ENCODE measurements at regions not wholly inside any gene's neighbourhood (a gene's known extent, or its start where the extent isn't known, plus 50 kb on each side); places are given as distances from the start of the nearest gene placed in this dataset.

GRCh38 chr10:89852872-89853271 is 151.5 kb downstream of the KIF20B start:
- Histone ChIP-seq H3K36me3 (ENCODE audit: control insufficient read depth in 5 of 5, insufficient read depth in 5 of 5, low read length in 5 of 5) (no peaks in the 10 kb centered on the region), H3K9ac (ENCODE audit: low read length in 5 of 5) (no peak overlapping the region), H3K27ac (ENCODE audit: low read depth, low read length) (no peak overlapping the region), H3K4me1 (ENCODE audit: control insufficient read depth in 5 of 5, insufficient read depth in 5 of 5, low read length in 5 of 5) (no peaks in the 10 kb centered on the region), H3K27me3 (ENCODE audit: control insufficient read depth in 5 of 5, insufficient read depth in 4 of 5, low read length in 5 of 5) (no peaks in the 10 kb centered on the region), H3K9me3 (ENCODE audit: control insufficient read depth in 5 of 5, low read length in 5 of 5) (no peaks in the 10 kb centered on the region), H3K4me3 (ENCODE audit: low read depth in 1 of 5, low read length in 5 of 5) (no peak overlapping the region)

- Histone ChIP-seq H3K4me3 (ENCODE audit: low read depth in 1 of 5, low read length in 5 of 5) (no peak overlapping the region), H3K4me1 (ENCODE audit: control insufficient read depth in 5 of 5, insufficient read depth in 5 of 5, low read length in 5 of 5) (no peaks in the 10 kb centered on the region), H3K9ac (ENCODE audit: low read length in 5 of 5) (no peak overlapping the region), H3K9me3 (ENCODE audit: control insufficient read depth in 5 of 5, low read length in 5 of 5) (no peaks in the 10 kb centered on the region), H3K27ac (ENCODE audit: low read depth, low read length) (no peak overlapping the region), H3K27me3 (ENCODE audit: control insufficient read depth in 5 of 5, insufficient read depth in 4 of 5, low read length in 5 of 5) (no peaks in the 10 kb centered on the region), H3K36me3 (ENCODE audit: control insufficient read depth in 5 of 5, insufficient read depth in 5 of 5, low read length in 5 of 5) (no peaks in the 10 kb centered on the region)
Observed at GRCh38 chr10:89853781-89854191, 152.4 kb downstream of the KIF20B start.

GRCh38 chr10:89857431-89858042 is 156.1 kb downstream of the KIF20B start:
- Histone ChIP-seq H3K4me3 (ENCODE audit: low read depth in 1 of 5, low read length in 5 of 5) (no peak overlapping the region), H3K27me3 (ENCODE audit: control insufficient read depth in 5 of 5, insufficient read depth in 4 of 5, low read length in 5 of 5) (no peaks in the 10 kb centered on the region), H3K27ac (ENCODE audit: low read depth, low read length) (no peak overlapping the region), H3K36me3 (ENCODE audit: control insufficient read depth in 5 of 5, insufficient read depth in 5 of 5, low read length in 5 of 5) (no peaks in the 10 kb centered on the region), H3K4me1 (ENCODE audit: control insufficient read depth in 5 of 5, insufficient read depth in 5 of 5, low read length in 5 of 5) (peaks cover 0 to 7% (median 2%) of the 10 kb centered on the region in 5 donors), H3K9me3 (ENCODE audit: control insufficient read depth in 5 of 5, low read length in 5 of 5) (no peaks in the 10 kb centered on the region), H3K9ac (ENCODE audit: low read length in 5 of 5) (no peak overlapping the region)

- Histone ChIP-seq H3K4me3 (ENCODE audit: low read depth in 1 of 5, low read length in 5 of 5) (peak overlapping the region; percentile 19 to 57 (median 41)), H3K27ac (ENCODE audit: low read depth, low read length) (no peak overlapping the region), H3K4me1 (ENCODE audit: control insufficient read depth in 5 of 5, insufficient read depth in 5 of 5, low read length in 5 of 5) (peaks cover 0 to 7% (median 2%) of the 10 kb centered on the region in 5 donors), H3K27me3 (ENCODE audit: control insufficient read depth in 5 of 5, insufficient read depth in 4 of 5, low read length in 5 of 5) (no peaks in the 10 kb centered on the region), H3K9ac (ENCODE audit: low read length in 5 of 5) (no peak overlapping the region), H3K9me3 (ENCODE audit: control insufficient read depth in 5 of 5, low read length in 5 of 5) (no peaks in the 10 kb centered on the region), H3K36me3 (ENCODE audit: control insufficient read depth in 5 of 5, insufficient read depth in 5 of 5, low read length in 5 of 5) (no peaks in the 10 kb centered on the region)
Observed at GRCh38 chr10:89861199-89861573, 159.8 kb downstream of the KIF20B start.

- H3K9me3 ChIP-seq (ENCODE audit: control insufficient read depth in 5 of 5, low read length in 5 of 5) = no peaks in the 10 kb centered on the region
- no peak overlapping the region for H3K27ac ChIP-seq (ENCODE audit: low read depth, low read length)
- H3K4me1 ChIP-seq (ENCODE audit: control insufficient read depth in 5 of 5, insufficient read depth in 5 of 5, low read length in 5 of 5) = peaks cover 0 to 7% (median 2%) of the 10 kb centered on the region in 5 donors
Observed at GRCh38 chr10:89861584-89862301, 160.4 kb downstream of the KIF20B start.

GRCh38 chr10:89867964-89868363 is 166.6 kb downstream of the KIF20B start:
- Histone ChIP-seq H3K27ac (ENCODE audit: low read depth, low read length) (no peak overlapping the region), H3K4me3 (ENCODE audit: low read depth in 1 of 5, low read length in 5 of 5) (no peak overlapping the region), H3K36me3 (ENCODE audit: control insufficient read depth in 5 of 5, insufficient read depth in 5 of 5, low read length in 5 of 5) (no peaks in the 10 kb centered on the region), H3K9me3 (ENCODE audit: control insufficient read depth in 5 of 5, low read length in 5 of 5) (no peaks in the 10 kb centered on the region), H3K9ac (ENCODE audit: low read length in 5 of 5) (no peak overlapping the region), H3K4me1 (ENCODE audit: control insufficient read depth in 5 of 5, insufficient read depth in 5 of 5, low read length in 5 of 5) (no peaks in the 10 kb centered on the region), H3K27me3 (ENCODE audit: control insufficient read depth in 5 of 5, insufficient read depth in 4 of 5, low read length in 5 of 5) (no peaks in the 10 kb centered on the region)

More at GRCh38 chr10:89861584-89862301, 160.4 kb downstream of the KIF20B start:
- no peaks in the 10 kb centered on the region for H3K27me3 ChIP-seq (ENCODE audit: control insufficient read depth in 5 of 5, insufficient read depth in 4 of 5, low read length in 5 of 5)
- H3K36me3 ChIP-seq (ENCODE audit: control insufficient read depth in 5 of 5, insufficient read depth in 5 of 5, low read length in 5 of 5) = no peaks in the 10 kb centered on the region
- H3K9ac ChIP-seq (ENCODE audit: low read length in 5 of 5) = no peak overlapping the region
- no peak overlapping the region for H3K4me3 ChIP-seq (ENCODE audit: low read depth in 1 of 5, low read length in 5 of 5)

GRCh38 chr10:89869180-89869579 is 167.8 kb downstream of the KIF20B start:
- Histone ChIP-seq H3K9ac (ENCODE audit: low read length in 5 of 5) (no peak overlapping the region), H3K4me1 (ENCODE audit: control insufficient read depth in 5 of 5, insufficient read depth in 5 of 5, low read length in 5 of 5) (no peaks in the 10 kb centered on the region), H3K4me3 (ENCODE audit: low read depth in 1 of 5, low read length in 5 of 5) (no peak overlapping the region), H3K27ac (ENCODE audit: low read depth, low read length) (no peak overlapping the region), H3K27me3 (ENCODE audit: control insufficient read depth in 5 of 5, insufficient read depth in 4 of 5, low read length in 5 of 5) (no peaks in the 10 kb centered on the region), H3K9me3 (ENCODE audit: control insufficient read depth in 5 of 5, low read length in 5 of 5) (no peaks in the 10 kb centered on the region), H3K36me3 (ENCODE audit: control insufficient read depth in 5 of 5, insufficient read depth in 5 of 5, low read length in 5 of 5) (no peaks in the 10 kb centered on the region)

- no peaks in the 10 kb centered on the region for H3K4me1 ChIP-seq (ENCODE audit: control insufficient read depth in 5 of 5, insufficient read depth in 5 of 5, low read length in 5 of 5)
- no peaks in the 10 kb centered on the region for H3K9me3 ChIP-seq (ENCODE audit: control insufficient read depth in 5 of 5, low read length in 5 of 5)
- no peak overlapping the region for H3K27ac ChIP-seq (ENCODE audit: low read depth, low read length)
- no peak overlapping the region for H3K9ac ChIP-seq (ENCODE audit: low read length in 5 of 5)
- no peaks in the 10 kb centered on the region for H3K36me3 ChIP-seq (ENCODE audit: control insufficient read depth in 5 of 5, insufficient read depth in 5 of 5, low read length in 5 of 5)
- no peak overlapping the region for H3K4me3 ChIP-seq (ENCODE audit: low read depth in 1 of 5, low read length in 5 of 5)
- no peaks in the 10 kb centered on the region for H3K27me3 ChIP-seq (ENCODE audit: control insufficient read depth in 5 of 5, insufficient read depth in 4 of 5, low read length in 5 of 5)
Observed at GRCh38 chr10:89869592-89870156, 168.3 kb downstream of the KIF20B start.

GRCh38 chr10:89870936-89871335 is 169.5 kb downstream of the KIF20B start:
- Histone ChIP-seq H3K27ac (ENCODE audit: low read depth, low read length) (no peak overlapping the region), H3K27me3 (ENCODE audit: control insufficient read depth in 5 of 5, insufficient read depth in 4 of 5, low read length in 5 of 5) (no peaks in the 10 kb centered on the region), H3K9me3 (ENCODE audit: control insufficient read depth in 5 of 5, low read length in 5 of 5) (no peaks in the 10 kb centered on the region), H3K4me1 (ENCODE audit: control insufficient read depth in 5 of 5, insufficient read depth in 5 of 5, low read length in 5 of 5) (no peaks in the 10 kb centered on the region), H3K36me3 (ENCODE audit: control insufficient read depth in 5 of 5, insufficient read depth in 5 of 5, low read length in 5 of 5) (no peaks in the 10 kb centered on the region), H3K4me3 (ENCODE audit: low read depth in 1 of 5, low read length in 5 of 5) (no peak overlapping the region), H3K9ac (ENCODE audit: low read length in 5 of 5) (no peak overlapping the region)

GRCh38 chr10:89873055-89873454 is 171.7 kb downstream of the KIF20B start:
- no peaks in the 10 kb centered on the region for H3K27me3 ChIP-seq (ENCODE audit: control insufficient read depth in 5 of 5, insufficient read depth in 4 of 5, low read length in 5 of 5)

More at GRCh38 chr10:89873055-89873454, 171.7 kb downstream of the KIF20B start:
- Histone ChIP-seq H3K4me3 (ENCODE audit: low read depth in 1 of 5, low read length in 5 of 5) (no peak overlapping the region), H3K36me3 (ENCODE audit: control insufficient read depth in 5 of 5, insufficient read depth in 5 of 5, low read length in 5 of 5) (no peaks in the 10 kb centered on the region), H3K27ac (ENCODE audit: low read depth, low read length) (no peak overlapping the region), H3K9ac (ENCODE audit: low read length in 5 of 5) (no peak overlapping the region), H3K9me3 (ENCODE audit: control insufficient read depth in 5 of 5, low read length in 5 of 5) (no peaks in the 10 kb centered on the region), H3K4me1 (ENCODE audit: control insufficient read depth in 5 of 5, insufficient read depth in 5 of 5, low read length in 5 of 5) (no peaks in the 10 kb centered on the region)
